OCI-LY3 (cell line): ENCODE measurements at regions not wholly inside any gene's neighbourhood (a gene's known extent, or its start where the extent isn't known, plus 50 kb on each side); places are given as distances from the start of the nearest gene placed in this dataset.
A peak's percentile ranks its signal among the peaks of the same experiment; 100 is the strongest.

Experiments used
- H2AFZ ChIP-seq: fragments of 200-600, 300-600 bp; shearing (Covaris generic); 2 replicates; pipeline ENCODE4 v1.6.0; 2014; ENCODE audit warnings: antibody characterized with exemption, low read depth, low read length
- H3K27ac ChIP-seq: fragments of 200-600, 300-600 bp; sonication (generic); 2 replicates; pipeline ENCODE4 v1.5.1; 2014; ENCODE audit warnings: mild to moderate bottlenecking, low read length, moderate library complexity, mixed read lengths
- H3K27me3 ChIP-seq: fragments of 200-600, 300-600 bp; sonication (generic); 2 replicates; pipeline ENCODE4 v1.6.1; 2014; ENCODE audit warnings: low read depth, low read length, mixed read lengths
- H3K36me3 ChIP-seq: fragments of 200-600, 300-600 bp; sonication (generic); replicated peaks from 2 replicates; pipeline ENCODE3; 2014; ENCODE audit warnings: low read depth, low read length, mixed read lengths
- H3K4me1 ChIP-seq: fragments of 300-600, 200-600 bp; sonication (generic); 2 replicates; pipeline ENCODE4 v1.6.1; 2014; ENCODE audit warnings: low read length, mixed read lengths
- H3K4me2 ChIP-seq: fragments of 200-600, 300-600 bp; sonication (generic); 2 replicates; pipeline ENCODE4 v1.6.1; 2014; ENCODE audit warnings: low read length, mixed read lengths
- H3K4me3 ChIP-seq: fragments of 300-600, 200-600 bp; sonication (generic); 2 replicates; pipeline ENCODE4 v1.5.1; 2014; ENCODE audit warnings: antibody characterized with exemption, mild to moderate bottlenecking, low read length, moderate library complexity
- H3K79me2 ChIP-seq: fragments of 300-600, 200-600 bp; shearing (Covaris generic); 2 replicates; pipeline ENCODE4 v1.6.1; 2014; ENCODE audit warnings: mild to moderate bottlenecking, low read length, mixed read lengths
- H3K9ac ChIP-seq: fragments of 300-600, 200-600 bp; shearing (Covaris generic); 2 replicates; pipeline ENCODE4 v1.6.0; 2014; ENCODE audit warnings: mild to moderate bottlenecking, low read length, moderate library complexity
- H3K9me3 ChIP-seq: fragments of 200-600, 300-600 bp; shearing (Covaris generic); 2 replicates; pipeline ENCODE4 v1.6.1; 2014; ENCODE audit warnings: low read length, mixed read lengths; ENCODE audit not compliant: insufficient read depth
- H4K20me1 ChIP-seq: fragments of 200-600, 300-600 bp; sonication (generic); 2 replicates; pipeline ENCODE4 v1.6.1; 2016; ENCODE audit warnings: low read length, mixed read lengths; ENCODE audit not compliant: insufficient read depth
- CTCF ChIP-seq: fragments of 200-600, 300-600 bp; sonication (generic); IDR thresholded peaks from 2 replicates; pipeline ENCODE4 v1.5.1; 2014; ENCODE audit warnings: antibody characterized with exemption, low read length, low read depth
- EZH2phosphoT487 ChIP-seq: fragments of 200-600 bp; shearing (Covaris generic); IDR thresholded peaks from 2 replicates; pipeline ENCODE4 v1.6.1; 2018; ENCODE audit warnings: antibody characterized with exemption, mixed run types, low read depth

GRCh38 chr15:35198197-35198596 lies 113.1 kb upstream of the NANOGP8 start:
- H3K4me2 ChIP-seq: no peak overlapping the region
- peaks cover 6% of the 10 kb centered on the region for H3K4me1 ChIP-seq
- H2AFZ ChIP-seq: no peak overlapping the region
- no peak for TF ChIP-seq CTCF
- TF ChIP-seq EZH2phosphoT487: no peak
- H4K20me1 ChIP-seq: no peaks in the 10 kb centered on the region
- H3K9me3 ChIP-seq: no peaks in the 10 kb centered on the region
- no peaks in the 10 kb centered on the region for H3K36me3 ChIP-seq
- no peak overlapping the region for H3K4me3 ChIP-seq
- H3K27me3 ChIP-seq: no peaks in the 10 kb centered on the region
- H3K79me2 ChIP-seq: no peaks in the 10 kb centered on the region
- no peak overlapping the region for H3K27ac ChIP-seq
- no peak overlapping the region for H3K9ac ChIP-seq

GRCh38 chr15:35197754-35198153 lies 112.7 kb upstream of the NANOGP8 start:
- Histone ChIP-seq H2AFZ (no peak overlapping the region), H3K4me2 (peak overlapping the region; percentile 8; the same call in 1 of the 2 replicates), H3K27me3 (no peaks in the 10 kb centered on the region), H3K9me3 (peaks cover under 1% of the 10 kb centered on the region; the same call in 1 of the 2 replicates), H3K36me3 (no peaks in the 10 kb centered on the region), H3K4me1 (peaks cover 6% of the 10 kb centered on the region), H3K79me2 (no peaks in the 10 kb centered on the region), H3K4me3 (no peak overlapping the region), H4K20me1 (no peaks in the 10 kb centered on the region), H3K27ac (no peak overlapping the region), H3K9ac (no peak overlapping the region)
- TF ChIP-seq EZH2phosphoT487: no peak
- TF ChIP-seq CTCF: no peak

GRCh38 chr15:35197306-35197705 lies 112.2 kb upstream of the NANOGP8 start:
- Histone ChIP-seq H2AFZ (no peak overlapping the region), H3K79me2 (no peaks in the 10 kb centered on the region), H4K20me1 (no peaks in the 10 kb centered on the region), H3K27ac (no peak overlapping the region), H3K27me3 (no peaks in the 10 kb centered on the region), H3K4me3 (no peak overlapping the region), H3K9ac (no peak overlapping the region), H3K4me1 (peaks cover 6% of the 10 kb centered on the region), H3K4me2 (peak overlapping the region; percentile 8; the same call in 1 of the 2 replicates), H3K9me3 (peaks cover 5% of the 10 kb centered on the region; the same call in 1 of the 2 replicates), H3K36me3 (peaks cover 2% of the 10 kb centered on the region)
- TF ChIP-seq EZH2phosphoT487 (no peak), CTCF (no peak)

- Histone ChIP-seq H3K79me2 (no peaks in the 10 kb centered on the region), H3K9ac (no peak overlapping the region), H2AFZ (no peak overlapping the region), H3K4me1 (peaks cover 6% of the 10 kb centered on the region), H3K27me3 (no peaks in the 10 kb centered on the region), H3K9me3 (peaks cover 15% of the 10 kb centered on the region; the same call in 1 of the 2 replicates), H4K20me1 (no peaks in the 10 kb centered on the region), H3K36me3 (peaks cover 11% of the 10 kb centered on the region), H3K4me3 (no peak overlapping the region), H3K4me2 (no peak overlapping the region), H3K27ac (no peak overlapping the region)
- no peak for TF ChIP-seq CTCF
- no peak for TF ChIP-seq EZH2phosphoT487
These were observed 111.2 kb upstream of the NANOGP8 start for GRCh38 chr15:35196273-35196672.
